ENCODE measurements at regions not wholly inside any gene's neighbourhood (a gene's known extent, or its start where the extent isn't known, plus 50 kb on each side); places are given as distances from the start of the nearest gene placed in this dataset.

GRCh38 chr2:16840496-16841172 is 175.0 kb upstream of the CYRIA start:
- no peak for DNase-seq
- ATAC-seq (ENCODE audit: poor library complexity): no peak
- intact Hi-C loops (cut with DNase I): no loop called here

GRCh38 chr2:16832910-16833309 is 167.3 kb upstream of the CYRIA start:
- no peak for ATAC-seq (ENCODE audit: poor library complexity)
- intact Hi-C loops (cut with DNase I): no loop called here
- DNase-seq: no peak

GRCh38 chr2:16828828-16829160 is 163.2 kb upstream of the CYRIA start:
- intact Hi-C loops (cut with DNase I): no loop called here
- DNase-seq (no peak), ATAC-seq (ENCODE audit: poor library complexity) (no peak)

- DNase-seq (no peak), ATAC-seq (ENCODE audit: poor library complexity) (no peak)
- intact Hi-C loops (cut with DNase I): no loop called here
Observed at GRCh38 chr2:16828044-16828827, 162.6 kb upstream of the CYRIA start.

GRCh38 chr2:16824472-16824871 is 158.8 kb upstream of the CYRIA start:
- intact Hi-C loops (cut with DNase I): no loop called here
- DNase-seq (no peak), ATAC-seq (ENCODE audit: poor library complexity) (no peak)

GRCh38 chr2:16821692-16822091 is 156.1 kb upstream of the CYRIA start:
- intact Hi-C loops (cut with DNase I): no loop called here
- ATAC-seq (ENCODE audit: poor library complexity): no peak
- no peak for DNase-seq

GRCh38 chr2:16818203-16818556 is 152.5 kb upstream of the CYRIA start:
- no peak for ATAC-seq (ENCODE audit: poor library complexity)
- intact Hi-C loops (cut with DNase I): no loop called here
- no peak for DNase-seq

GRCh38 chr2:16817305-16818202 is 151.9 kb upstream of the CYRIA start:
- no peak for DNase-seq
- ATAC-seq (ENCODE audit: poor library complexity): no peak
- intact Hi-C loops (cut with DNase I): no loop called here

- DNase-seq (no peak), ATAC-seq (ENCODE audit: poor library complexity) (no peak)
- intact Hi-C loops (cut with DNase I): no loop called here
Observed at GRCh38 chr2:16816522-16816921, 150.9 kb upstream of the CYRIA start.

GRCh38 chr2:16816016-16816415 is 150.4 kb upstream of the CYRIA start:
- DNase-seq (no peak), ATAC-seq (ENCODE audit: poor library complexity) (no peak)
- intact Hi-C loops (cut with DNase I): no loop called here

GRCh38 chr2:16813593-16813992 is 148.0 kb upstream of the CYRIA start:
- DNase-seq (no peak), ATAC-seq (ENCODE audit: poor library complexity) (no peak)
- intact Hi-C loops (cut with DNase I): no loop called here

GRCh38 chr2:16798472-16798871 is 132.8 kb upstream of the CYRIA start:
- intact Hi-C loops (cut with DNase I): no loop called here
- DNase-seq (no peak), ATAC-seq (ENCODE audit: poor library complexity) (no peak)

- intact Hi-C loops (cut with DNase I): no loop called here
- DNase-seq (no peak), ATAC-seq (ENCODE audit: poor library complexity) (no peak)
Observed at GRCh38 chr2:16791496-16791895, 125.9 kb upstream of the CYRIA start.

GRCh38 chr2:16785149-16785548 is 119.5 kb upstream of the CYRIA start:
- ATAC-seq (ENCODE audit: poor library complexity) (no peak), DNase-seq (no peak)
- intact Hi-C loops (cut with DNase I): no loop called here

GRCh38 chr2:16784652-16785051 is 119.0 kb upstream of the CYRIA start:
- intact Hi-C loops (cut with DNase I): no loop called here
- DNase-seq (no peak), ATAC-seq (ENCODE audit: poor library complexity) (no peak)

- no peak for DNase-seq
- intact Hi-C loops (cut with DNase I): loop anchor here (10.0 kb wide), 2 partner anchors 528 to 888 kb away; no protein-coding TSS in a partner anchor
- ATAC-seq (ENCODE audit: poor library complexity): no peak
Observed at GRCh38 chr2:16777123-16777870, 111.7 kb upstream of the CYRIA start.

GRCh38 chr2:16775899-16776231 is 110.2 kb upstream of the CYRIA start:
- ATAC-seq (ENCODE audit: poor library complexity): no peak
- intact Hi-C loops (cut with DNase I): loop anchor here (10.0 kb wide), 2 partner anchors 529 to 889 kb away; no protein-coding TSS in a partner anchor
- DNase-seq: no peak

GRCh38 chr2:16774980-16775898 is 109.6 kb upstream of the CYRIA start:
- intact Hi-C loops (cut with DNase I): loop anchor here (10.0 kb wide), 2 partner anchors 530 to 890 kb away; no protein-coding TSS in a partner anchor
- ATAC-seq (ENCODE audit: poor library complexity) (no peak), DNase-seq (no peak)
